GM23338 (cell line): ENCODE measurements at regions not wholly inside any gene's neighbourhood (a gene's known extent, or its start where the extent isn't known, plus 50 kb on each side); places are given as distances from the start of the nearest gene placed in this dataset.

ENCODE experiments used
- ATAC-seq: fragments of 200-7000 bp; cut with Tn5 transposase; 3 replicates; pipeline ENCODE4 v1.9.1; 2020
- DNase-seq: peaks from one replicate; pipeline ENCODE4 v3.0.0-alpha.2; 2015; ENCODE audit warnings: low spot score
- H2AFZ ChIP-seq: fragments of 200-600 bp; sonication (generic); 2 replicates; pipeline ENCODE4 v1.8.0; 2016; ENCODE audit warnings: antibody characterized with exemption, mild to moderate bottlenecking, moderate library complexity
- H3F3A ChIP-seq: fragments of 200-600 bp; sonication (generic); replicated peaks from 2 replicates; pipeline ENCODE4 v1.8.0; 2017; ENCODE audit warnings: antibody characterized with exemption, mixed run types, low read depth
- H3K27ac ChIP-seq: fragments of 200-600 bp; sonication (generic); 2 replicates; pipeline ENCODE4 v1.6.1; 2016; ENCODE audit warnings: low read depth
- H3K27me3 ChIP-seq: fragments of 200-600 bp; sonication (generic); 2 replicates; pipeline ENCODE4 v1.8.0; 2016; ENCODE audit warnings: mild to moderate bottlenecking, mixed run types, moderate library complexity; ENCODE audit not compliant: insufficient read depth
- H3K36me3 ChIP-seq: fragments of 200-600 bp; sonication (generic); 2 replicates; pipeline ENCODE4 v1.8.0; 2016; ENCODE audit warnings: mild to moderate bottlenecking; ENCODE audit not compliant: insufficient read depth
- H3K4me1 ChIP-seq: fragments of 200-600 bp; sonication (generic); 2 replicates; pipeline ENCODE4 v1.8.0; 2016; ENCODE audit warnings: mild to moderate bottlenecking, moderate library complexity; ENCODE audit not compliant: insufficient read depth
- H3K4me2 ChIP-seq: fragments of 200-600 bp; sonication (generic); 2 replicates; pipeline ENCODE4 v1.7.1; 2017; ENCODE audit warnings: mixed run types
- H3K4me3 ChIP-seq: fragments of 200-600 bp; sonication (generic); 2 replicates; pipeline ENCODE4 v1.6.1; 2016; ENCODE audit warnings: mixed run types
- H3K79me2 ChIP-seq: fragments of 200-600 bp; sonication (generic); replicated peaks from 2 replicates; pipeline ENCODE4 v1.8.0; 2017; ENCODE audit warnings: mild to moderate bottlenecking; ENCODE audit not compliant: insufficient read depth
- H3K9me2 ChIP-seq: fragments of 200-600 bp; sonication (generic); 2 replicates; pipeline ENCODE4 v1.8.0; 2017; ENCODE audit not compliant: insufficient read depth
- H4K20me1 ChIP-seq: fragments of 200-600 bp; sonication (generic); replicated peaks from 2 replicates; pipeline ENCODE4 v1.8.0; 2017; ENCODE audit warnings: mild to moderate bottlenecking; ENCODE audit not compliant: insufficient read depth
- H3K27ac Mint-ChIP-seq: 2 replicates; pipeline ENCODE4 v1.8.0; 2020; ENCODE audit warnings: inconsistent platforms, mild to moderate bottlenecking, moderate library complexity, mixed read lengths
- H3K27me3 Mint-ChIP-seq: 3 replicates; pipeline ENCODE4 v1.8.0; 2022; ENCODE audit warnings: low read depth, mild to moderate bottlenecking, moderate library complexity, mixed read lengths, inconsistent platforms; ENCODE audit not compliant: insufficient read depth, poor library complexity
- H3K36me3 Mint-ChIP-seq: 3 replicates; pipeline ENCODE4 v1.8.0; 2021; ENCODE audit warnings: low read depth, mild to moderate bottlenecking, inconsistent platforms, moderate library complexity, mixed read lengths
- H3K4me1 Mint-ChIP-seq: 3 replicates; pipeline ENCODE4 v1.8.0; 2020; ENCODE audit warnings: mild to moderate bottlenecking, inconsistent platforms, mixed read lengths
- H3K4me3 Mint-ChIP-seq: 3 replicates; pipeline ENCODE4 v1.8.0; 2021; ENCODE audit warnings: moderate library complexity, mild to moderate bottlenecking, inconsistent platforms, mixed read lengths
- H3K9me3 Mint-ChIP-seq: 3 replicates; pipeline ENCODE4 v1.8.0; 2020; ENCODE audit warnings: moderate library complexity, mild to moderate bottlenecking, inconsistent platforms, mixed read lengths
- CREB1 ChIP-seq: fragments of 250-450 bp; sonication (Bioruptor Pico); IDR thresholded peaks from 2 replicates; pipeline ENCODE4 v1.5.0; 2020; ENCODE audit warnings: low read depth, mild to moderate bottlenecking, moderate library complexity
- EZH2 ChIP-seq: fragments of 200-600 bp; sonication (generic); IDR thresholded peaks from one replicate; pipeline ENCODE4 v1.8.0; 2017; ENCODE audit warnings: antibody characterized with exemption, mild to moderate bottlenecking, low read depth; ENCODE audit not compliant: unreplicated experiment
- EZH2phosphoT487 ChIP-seq: fragments of 200-600 bp; sonication (generic); IDR thresholded peaks from one replicate; pipeline ENCODE4 v1.8.1; 2018; ENCODE audit warnings: antibody characterized with exemption; ENCODE audit not compliant: unreplicated experiment
- JUNB ChIP-seq: IDR thresholded peaks from one replicate; pipeline ENCODE4 v1.6.1; 2016; ENCODE audit warnings: antibody characterized with exemption; ENCODE audit not compliant: unreplicated experiment
- NANOG ChIP-seq: IDR thresholded peaks from 2 replicates; pipeline ENCODE4 v1.6.1; 2016; ENCODE audit warnings: antibody characterized with exemption, borderline replicate concordance
- POLR2AphosphoS5 ChIP-seq: IDR thresholded peaks from 2 replicates; pipeline ENCODE4 v1.6.1; 2016; ENCODE audit warnings: antibody characterized with exemption, low read depth
- STAT1 ChIP-seq: IDR thresholded peaks from one replicate; pipeline ENCODE4 v1.6.1; 2016; ENCODE audit warnings: antibody characterized with exemption; ENCODE audit not compliant: unreplicated experiment
- ZNF114 ChIP-seq: fragments of 250-450 bp; sonication (Bioruptor Pico); IDR thresholded peaks from 2 replicates; pipeline ENCODE4 v1.5.0; 2020; ENCODE audit warnings: mild to moderate bottlenecking, moderate library complexity
- ZNF331 ChIP-seq: fragments of 250-450 bp; sonication (Bioruptor Pico); IDR thresholded peaks from 2 replicates; pipeline ENCODE4 v1.5.0; 2020; ENCODE audit warnings: low read depth, mild to moderate bottlenecking, moderate library complexity
- TF ChIP-seq, protein P1 (sequence below): IDR thresholded peaks from one replicate; pipeline ENCODE4 v1.6.1; 2018; ENCODE audit warnings: antibody characterized with exemption; ENCODE audit not compliant: unreplicated experiment
- TF ChIP-seq, protein P2 (sequence below): IDR thresholded peaks from 2 replicates; pipeline ENCODE4 v1.6.1; 2016; ENCODE audit warnings: antibody characterized with exemption
- TF ChIP-seq, protein P3 (sequence below), 2 experiments: fragments of 200-600 bp in 1 of 2; sonication (generic) in 1 of 2; conservative IDR thresholded peaks; 2 replicates each; pipeline versions ENCODE4 v1.5.1 to v1.6.1; 2016 to 2017; ENCODE audit warnings: antibody characterized with exemption in 2 of 2, low read depth in 2 of 2, mild to moderate bottlenecking in 2 of 2, moderate library complexity in 1 of 2
- TF ChIP-seq, protein P4 (sequence below): fragments of 250-450 bp; sonication (Bioruptor Pico); IDR thresholded peaks from 2 replicates; pipeline ENCODE4 v1.5.0; 2020; ENCODE audit warnings: mild to moderate bottlenecking, moderate library complexity

DNA sequence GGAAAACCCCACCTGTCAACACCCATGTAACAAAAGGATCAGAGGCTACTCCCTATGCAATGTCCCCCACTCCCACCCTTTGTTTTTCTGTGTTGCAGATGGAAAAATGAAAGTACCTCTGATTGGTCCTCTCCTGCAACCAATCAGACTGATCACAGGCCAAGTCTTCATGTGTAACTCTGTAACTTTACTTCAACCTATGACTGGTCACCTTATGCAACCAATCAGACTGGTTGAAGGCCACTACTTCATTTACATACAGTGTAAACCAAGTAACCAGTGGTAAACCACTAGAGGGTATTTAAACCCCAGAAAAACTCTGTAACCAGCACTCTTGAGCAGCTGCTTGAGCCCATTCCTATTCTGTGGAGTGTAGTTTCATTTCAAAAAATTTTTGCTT, 266.3 kb upstream of the OLFM3 start:
- Histone ChIP-seq H2AFZ (no peak overlapping the region), H3K79me2 (no peaks in the 10 kb centered on the region), H3K4me1 (no peaks in the 10 kb centered on the region), H3K4me2 (no peak overlapping the region), H3F3A (no peaks in the 10 kb centered on the region), H4K20me1 (no peaks in the 10 kb centered on the region), H3K27ac (no peak overlapping the region), H3K9me2 (no peaks in the 10 kb centered on the region), H3K36me3 (no peaks in the 10 kb centered on the region), H3K27me3 (no peaks in the 10 kb centered on the region), H3K4me3 (no peak overlapping the region)
- no peaks in the 10 kb centered on the region for H3K27me3 Mint-ChIP-seq
- no peak overlapping the region for H3K4me3 Mint-ChIP-seq
- ATAC-seq, result no peak
- no peak overlapping the region for H3K27ac Mint-ChIP-seq
- H3K9me3 Mint-ChIP-seq, result no peaks in the 10 kb centered on the region; the same call in 2 of the 3 replicates
- H3K36me3 Mint-ChIP-seq, result no peaks in the 10 kb centered on the region
- no peaks in the 10 kb centered on the region for H3K4me1 Mint-ChIP-seq
- no peak for TF ChIP-seq ZNF331 (CRISPR knock-in tag)
- TF ChIP-seq, protein P1, sequence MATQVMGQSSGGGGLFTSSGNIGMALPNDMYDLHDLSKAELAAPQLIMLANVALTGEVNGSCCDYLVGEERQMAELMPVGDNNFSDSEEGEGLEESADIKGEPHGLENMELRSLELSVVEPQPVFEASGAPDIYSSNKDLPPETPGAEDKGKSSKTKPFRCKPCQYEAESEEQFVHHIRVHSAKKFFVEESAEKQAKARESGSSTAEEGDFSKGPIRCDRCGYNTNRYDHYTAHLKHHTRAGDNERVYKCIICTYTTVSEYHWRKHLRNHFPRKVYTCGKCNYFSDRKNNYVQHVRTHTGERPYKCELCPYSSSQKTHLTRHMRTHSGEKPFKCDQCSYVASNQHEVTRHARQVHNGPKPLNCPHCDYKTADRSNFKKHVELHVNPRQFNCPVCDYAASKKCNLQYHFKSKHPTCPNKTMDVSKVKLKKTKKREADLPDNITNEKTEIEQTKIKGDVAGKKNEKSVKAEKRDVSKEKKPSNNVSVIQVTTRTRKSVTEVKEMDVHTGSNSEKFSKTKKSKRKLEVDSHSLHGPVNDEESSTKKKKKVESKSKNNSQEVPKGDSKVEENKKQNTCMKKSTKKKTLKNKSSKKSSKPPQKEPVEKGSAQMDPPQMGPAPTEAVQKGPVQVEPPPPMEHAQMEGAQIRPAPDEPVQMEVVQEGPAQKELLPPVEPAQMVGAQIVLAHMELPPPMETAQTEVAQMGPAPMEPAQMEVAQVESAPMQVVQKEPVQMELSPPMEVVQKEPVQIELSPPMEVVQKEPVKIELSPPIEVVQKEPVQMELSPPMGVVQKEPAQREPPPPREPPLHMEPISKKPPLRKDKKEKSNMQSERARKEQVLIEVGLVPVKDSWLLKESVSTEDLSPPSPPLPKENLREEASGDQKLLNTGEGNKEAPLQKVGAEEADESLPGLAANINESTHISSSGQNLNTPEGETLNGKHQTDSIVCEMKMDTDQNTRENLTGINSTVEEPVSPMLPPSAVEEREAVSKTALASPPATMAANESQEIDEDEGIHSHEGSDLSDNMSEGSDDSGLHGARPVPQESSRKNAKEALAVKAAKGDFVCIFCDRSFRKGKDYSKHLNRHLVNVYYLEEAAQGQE, result no peak
- TF ChIP-seq JUNB, result no peak
- TF ChIP-seq NANOG, result no peak
- TF ChIP-seq CREB1, result no peak
- TF ChIP-seq ZNF114, result no peak
- TF ChIP-seq, protein P2, sequence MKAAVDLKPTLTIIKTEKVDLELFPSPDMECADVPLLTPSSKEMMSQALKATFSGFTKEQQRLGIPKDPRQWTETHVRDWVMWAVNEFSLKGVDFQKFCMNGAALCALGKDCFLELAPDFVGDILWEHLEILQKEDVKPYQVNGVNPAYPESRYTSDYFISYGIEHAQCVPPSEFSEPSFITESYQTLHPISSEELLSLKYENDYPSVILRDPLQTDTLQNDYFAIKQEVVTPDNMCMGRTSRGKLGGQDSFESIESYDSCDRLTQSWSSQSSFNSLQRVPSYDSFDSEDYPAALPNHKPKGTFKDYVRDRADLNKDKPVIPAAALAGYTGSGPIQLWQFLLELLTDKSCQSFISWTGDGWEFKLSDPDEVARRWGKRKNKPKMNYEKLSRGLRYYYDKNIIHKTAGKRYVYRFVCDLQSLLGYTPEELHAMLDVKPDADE, result no peak
- no peak for TF ChIP-seq POLR2AphosphoS5
- TF ChIP-seq, protein P3, sequence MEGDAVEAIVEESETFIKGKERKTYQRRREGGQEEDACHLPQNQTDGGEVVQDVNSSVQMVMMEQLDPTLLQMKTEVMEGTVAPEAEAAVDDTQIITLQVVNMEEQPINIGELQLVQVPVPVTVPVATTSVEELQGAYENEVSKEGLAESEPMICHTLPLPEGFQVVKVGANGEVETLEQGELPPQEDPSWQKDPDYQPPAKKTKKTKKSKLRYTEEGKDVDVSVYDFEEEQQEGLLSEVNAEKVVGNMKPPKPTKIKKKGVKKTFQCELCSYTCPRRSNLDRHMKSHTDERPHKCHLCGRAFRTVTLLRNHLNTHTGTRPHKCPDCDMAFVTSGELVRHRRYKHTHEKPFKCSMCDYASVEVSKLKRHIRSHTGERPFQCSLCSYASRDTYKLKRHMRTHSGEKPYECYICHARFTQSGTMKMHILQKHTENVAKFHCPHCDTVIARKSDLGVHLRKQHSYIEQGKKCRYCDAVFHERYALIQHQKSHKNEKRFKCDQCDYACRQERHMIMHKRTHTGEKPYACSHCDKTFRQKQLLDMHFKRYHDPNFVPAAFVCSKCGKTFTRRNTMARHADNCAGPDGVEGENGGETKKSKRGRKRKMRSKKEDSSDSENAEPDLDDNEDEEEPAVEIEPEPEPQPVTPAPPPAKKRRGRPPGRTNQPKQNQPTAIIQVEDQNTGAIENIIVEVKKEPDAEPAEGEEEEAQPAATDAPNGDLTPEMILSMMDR (conservative IDR thresholded peaks at IDR 0.05; ENCODE audit: low read depth in 2 of 2), result no peak
- TF ChIP-seq EZH2phosphoT487, result no peak
- no peak for TF ChIP-seq STAT1
- TF ChIP-seq EZH2, result no peak
- TF ChIP-seq, protein P4, sequence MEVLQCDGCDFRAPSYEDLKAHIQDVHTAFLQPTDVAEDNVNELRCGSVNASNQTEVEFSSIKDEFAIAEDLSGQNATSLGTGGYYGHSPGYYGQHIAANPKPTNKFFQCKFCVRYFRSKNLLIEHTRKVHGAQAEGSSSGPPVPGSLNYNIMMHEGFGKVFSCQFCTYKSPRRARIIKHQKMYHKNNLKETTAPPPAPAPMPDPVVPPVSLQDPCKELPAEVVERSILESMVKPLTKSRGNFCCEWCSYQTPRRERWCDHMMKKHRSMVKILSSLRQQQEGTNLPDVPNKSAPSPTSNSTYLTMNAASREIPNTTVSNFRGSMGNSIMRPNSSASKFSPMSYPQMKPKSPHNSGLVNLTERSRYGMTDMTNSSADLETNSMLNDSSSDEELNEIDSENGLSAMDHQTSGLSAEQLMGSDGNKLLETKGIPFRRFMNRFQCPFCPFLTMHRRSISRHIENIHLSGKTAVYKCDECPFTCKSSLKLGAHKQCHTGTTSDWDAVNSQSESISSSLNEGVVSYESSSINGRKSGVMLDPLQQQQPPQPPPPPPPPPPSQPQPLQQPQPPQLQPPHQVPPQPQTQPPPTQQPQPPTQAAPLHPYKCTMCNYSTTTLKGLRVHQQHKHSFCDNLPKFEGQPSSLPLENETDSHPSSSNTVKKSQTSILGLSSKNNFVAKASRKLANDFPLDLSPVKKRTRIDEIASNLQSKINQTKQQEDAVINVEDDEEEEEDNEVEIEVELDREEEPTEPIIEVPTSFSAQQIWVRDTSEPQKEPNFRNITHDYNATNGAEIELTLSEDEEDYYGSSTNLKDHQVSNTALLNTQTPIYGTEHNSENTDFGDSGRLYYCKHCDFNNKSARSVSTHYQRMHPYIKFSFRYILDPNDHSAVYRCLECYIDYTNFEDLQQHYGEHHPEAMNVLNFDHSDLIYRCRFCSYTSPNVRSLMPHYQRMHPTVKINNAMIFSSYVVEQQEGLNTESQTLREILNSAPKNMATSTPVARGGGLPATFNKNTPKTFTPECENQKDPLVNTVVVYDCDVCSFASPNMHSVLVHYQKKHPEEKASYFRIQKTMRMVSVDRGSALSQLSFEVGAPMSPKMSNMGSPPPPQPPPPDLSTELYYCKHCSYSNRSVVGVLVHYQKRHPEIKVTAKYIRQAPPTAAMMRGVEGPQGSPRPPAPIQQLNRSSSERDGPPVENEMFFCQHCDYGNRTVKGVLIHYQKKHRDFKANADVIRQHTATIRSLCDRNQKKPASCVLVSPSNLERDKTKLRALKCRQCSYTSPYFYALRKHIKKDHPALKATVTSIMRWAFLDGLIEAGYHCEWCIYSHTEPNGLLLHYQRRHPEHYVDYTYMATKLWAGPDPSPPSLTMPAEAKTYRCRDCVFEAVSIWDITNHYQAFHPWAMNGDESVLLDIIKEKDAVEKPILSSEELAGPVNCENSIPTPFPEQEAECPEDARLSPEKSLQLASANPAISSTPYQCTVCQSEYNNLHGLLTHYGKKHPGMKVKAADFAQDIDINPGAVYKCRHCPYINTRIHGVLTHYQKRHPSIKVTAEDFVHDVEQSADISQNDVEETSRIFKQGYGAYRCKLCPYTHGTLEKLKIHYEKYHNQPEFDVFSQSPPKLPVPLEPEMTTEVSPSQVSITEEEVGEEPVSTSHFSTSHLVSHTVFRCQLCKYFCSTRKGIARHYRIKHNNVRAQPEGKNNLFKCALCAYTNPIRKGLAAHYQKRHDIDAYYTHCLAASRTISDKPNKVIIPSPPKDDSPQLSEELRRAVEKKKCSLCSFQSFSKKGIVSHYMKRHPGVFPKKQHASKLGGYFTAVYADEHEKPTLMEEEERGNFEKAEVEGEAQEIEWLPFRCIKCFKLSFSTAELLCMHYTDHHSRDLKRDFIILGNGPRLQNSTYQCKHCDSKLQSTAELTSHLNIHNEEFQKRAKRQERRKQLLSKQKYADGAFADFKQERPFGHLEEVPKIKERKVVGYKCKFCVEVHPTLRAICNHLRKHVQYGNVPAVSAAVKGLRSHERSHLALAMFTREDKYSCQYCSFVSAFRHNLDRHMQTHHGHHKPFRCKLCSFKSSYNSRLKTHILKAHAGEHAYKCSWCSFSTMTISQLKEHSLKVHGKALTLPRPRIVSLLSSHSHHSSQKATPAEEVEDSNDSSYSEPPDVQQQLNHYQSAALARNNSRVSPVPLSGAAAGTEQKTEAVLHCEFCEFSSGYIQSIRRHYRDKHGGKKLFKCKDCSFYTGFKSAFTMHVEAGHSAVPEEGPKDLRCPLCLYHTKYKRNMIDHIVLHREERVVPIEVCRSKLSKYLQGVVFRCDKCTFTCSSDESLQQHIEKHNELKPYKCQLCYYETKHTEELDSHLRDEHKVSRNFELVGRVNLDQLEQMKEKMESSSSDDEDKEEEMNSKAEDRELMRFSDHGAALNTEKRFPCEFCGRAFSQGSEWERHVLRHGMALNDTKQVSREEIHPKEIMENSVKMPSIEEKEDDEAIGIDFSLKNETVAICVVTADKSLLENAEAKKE, result no peak
- no peak for DNase-seq
